A549 (cell line): ENCODE measurements at regions not wholly inside any gene's neighbourhood (a gene's known extent, or its start where the extent isn't known, plus 50 kb on each side); places are given as distances from the start of the nearest gene placed in this dataset.

ENCODE experiments used
- CBX2 ChIP-seq: fragments of 200-600 bp; sonication (generic); IDR thresholded peaks from 2 replicates; pipeline ENCODE4 v1.6.1; 2016; ENCODE audit warnings: low read depth, mild to moderate bottlenecking, borderline replicate concordance
- CHD4 ChIP-seq: fragments of 200-600 bp; sonication (generic); IDR thresholded peaks from 2 replicates; pipeline ENCODE4 v1.6.1; 2016; ENCODE audit warnings: antibody characterized with exemption, mild to moderate bottlenecking, borderline replicate concordance
- CTCF ChIP-seq: fragments of >200 bp; sonication (Bioruptor Twin); formaldehyde crosslinking; IDR thresholded peaks from 3 replicates; pipeline ENCODE4 v1.5.1; 2016
- E2F6 ChIP-seq: IDR thresholded peaks from 2 replicates; pipeline ENCODE4 v1.6.1; 2012; ENCODE audit warnings: low read depth, borderline replicate concordance
- HES2 ChIP-seq: fragments of >200 bp; sonication (Bioruptor Twin); formaldehyde crosslinking; IDR thresholded peaks from 2 replicates; pipeline ENCODE4 v1.6.1; 2016
- KDM1A ChIP-seq: fragments of 200-600 bp; sonication (generic); IDR thresholded peaks from 2 replicates; pipeline ENCODE4 v1.6.1; 2016; ENCODE audit warnings: low read depth, mild to moderate bottlenecking
- MAZ ChIP-seq: fragments of 150-350 bp; IDR thresholded peaks from 2 replicates; pipeline ENCODE4 v1.6.1; 2014; ENCODE audit warnings: antibody characterized with exemption, low read depth, low read length, borderline replicate concordance
- POLR2A ChIP-seq: IDR thresholded peaks from 2 replicates; pipeline ENCODE4 v1.6.1; 2012; ENCODE audit warnings: mild to moderate bottlenecking, low read length
- POLR2AphosphoS2 ChIP-seq: conservative IDR thresholded peaks from 2 replicates; pipeline ENCODE4 v1.6.1; 2012; ENCODE audit warnings: low read length, improper control_type of control experiment, inconsistent platforms
- RAD21 ChIP-seq, 2 experiments: fragments of >200 bp in 1 of 2; sonication (Bioruptor Twin) in 1 of 2; formaldehyde crosslinking in 1 of 2; IDR thresholded peaks in 1 of 2; conservative IDR thresholded peaks in 1 of 2; 2 replicates in 1 of 2; 3 replicates in 1 of 2; pipeline ENCODE4 v1.6.1; 2012 to 2018; ENCODE audit warnings: inconsistent platforms in 1 of 2
- RNF2 ChIP-seq: fragments of 200-600 bp; sonication (generic); IDR thresholded peaks from 2 replicates; pipeline ENCODE4 v1.6.1; 2016; ENCODE audit warnings: low read depth, mild to moderate bottlenecking, antibody characterized with exemption, moderate library complexity, borderline replicate concordance
- USF2 ChIP-seq: fragments of 450-650 bp; IDR thresholded peaks from 2 replicates; pipeline ENCODE4 v1.6.1; 2014; ENCODE audit warnings: antibody characterized with exemption

DNA sequence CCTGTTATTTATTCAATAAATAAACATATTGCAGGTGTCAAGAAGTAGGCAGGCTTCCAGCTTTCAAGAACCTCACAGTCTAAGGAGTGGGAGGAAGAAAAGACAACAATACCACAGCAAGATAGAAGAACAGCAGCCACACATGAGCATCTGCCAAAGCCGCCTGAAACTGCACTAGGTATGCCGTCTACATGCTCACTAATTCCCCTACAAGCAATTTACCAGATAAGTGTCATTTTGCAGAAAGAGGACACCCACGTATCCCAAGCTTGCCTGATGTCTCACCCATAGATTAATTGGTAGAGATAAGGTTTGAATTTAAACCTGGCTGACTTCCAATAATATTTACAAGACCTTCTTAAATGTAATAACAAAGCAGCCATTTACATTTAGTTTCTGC, 439.4 kb upstream of the CPEB2 start:
- TF ChIP-seq CHD4 (no peak), CTCF (no peak), USF2 (no peak), HES2 (no peak), POLR2A (no peak), RAD21 (conservative IDR thresholded peaks at IDR 0.05 in 1 of 2, IDR thresholded peaks at IDR 0.05 in 1 of 2) (no peak), MAZ (no peak), CBX2 (no peak), POLR2AphosphoS2 (no peak), E2F6 (no peak), KDM1A (no peak), RNF2 (no peak)
